ENCODE measurements at regions not wholly inside any gene's neighbourhood (a gene's known extent, or its start where the extent isn't known, plus 50 kb on each side); places are given as distances from the start of the nearest gene placed in this dataset.

DNA sequence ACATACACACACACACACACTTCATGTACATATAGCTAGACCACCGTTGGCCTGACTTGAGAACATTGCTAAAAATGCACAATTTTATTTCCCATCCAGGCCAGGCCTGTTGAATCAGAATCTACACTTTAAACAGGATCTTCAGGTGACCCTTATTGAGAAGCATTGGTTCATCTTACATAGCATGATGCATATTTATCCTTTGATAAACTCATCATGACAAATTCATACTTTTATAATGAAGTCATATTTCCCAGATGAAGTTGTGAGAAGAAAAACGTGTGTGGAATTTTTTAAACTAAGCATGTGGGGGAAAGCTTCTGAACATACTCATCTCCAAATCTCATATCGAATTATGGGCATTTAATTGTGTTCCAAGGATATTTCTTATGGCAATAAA, 877.7 kb downstream of the MRPL39 start:
- Histone ChIP-seq H3K79me2 (ENCODE audit: insufficient read depth, low read length) (no peaks in the 10 kb centered on the region), H3K36me3 (ENCODE audit: insufficient read depth, low read length) (no peaks in the 10 kb centered on the region), H3K27ac (ENCODE audit: low read depth, low read length) (no peak overlapping the region), H3K4me3 (ENCODE audit: insufficient read depth, low read length) (no peak overlapping the region), H2AFZ (ENCODE audit: low read length) (no peak overlapping the region), H4K20me1 (ENCODE audit: insufficient read depth, low read length) (no peaks in the 10 kb centered on the region), H3K4me2 (ENCODE audit: insufficient read depth, low read length) (no peak overlapping the region), H3K9me3 (ENCODE audit: low read depth, low read length) (peaks cover 6% of the 10 kb centered on the region), H3K4me1 (ENCODE audit: insufficient read depth, low read length) (no peaks in the 10 kb centered on the region), H3K27me3 (ENCODE audit: insufficient read depth, low read length) (no peaks in the 10 kb centered on the region)
- DNase-seq (ENCODE audit: insufficient read length, low spot score, missing footprints): no peak
- TF ChIP-seq CTCF (IDR thresholded peaks at IDR 0.05; ENCODE audit: extremely low read depth, low read depth, low read length): no peak

DNA sequence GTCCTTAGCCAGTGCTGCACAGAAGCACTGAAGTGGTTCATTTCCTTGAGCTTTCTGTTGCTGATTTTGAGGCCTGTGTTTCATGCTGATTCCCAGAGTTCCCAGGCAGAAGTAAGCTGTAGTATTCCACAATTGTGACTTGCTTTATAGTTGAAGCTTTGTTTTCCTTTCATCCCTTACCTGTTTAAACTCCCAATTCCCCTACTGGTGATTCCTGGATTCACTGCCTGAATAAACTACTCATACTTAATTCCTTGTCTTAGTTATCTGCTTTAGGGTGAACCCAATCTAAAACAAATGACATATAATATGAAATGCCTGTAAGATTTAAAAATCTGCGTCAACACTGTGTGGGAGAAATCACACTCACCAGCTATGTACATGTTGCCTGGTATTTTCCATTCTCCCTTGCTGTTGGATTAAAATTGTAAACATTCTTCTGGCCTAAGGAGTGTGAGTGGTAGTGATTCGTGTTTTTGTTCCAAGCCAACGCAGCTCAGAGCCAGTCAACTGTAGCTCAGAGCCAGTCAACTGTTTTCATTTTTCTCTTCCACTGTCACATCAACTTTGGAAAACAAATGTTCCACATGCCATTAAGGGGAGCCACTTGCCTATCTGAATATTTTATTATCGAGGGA, 879.4 kb downstream of the MRPL39 start:
- H3K4me3 ChIP-seq (ENCODE audit: insufficient read depth, low read length): no peak overlapping the region
- H3K27me3 ChIP-seq (ENCODE audit: insufficient read depth, low read length): no peaks in the 10 kb centered on the region
- no peaks in the 10 kb centered on the region for H3K36me3 ChIP-seq (ENCODE audit: insufficient read depth, low read length)
- peaks cover 5% of the 10 kb centered on the region for H3K9me3 ChIP-seq (ENCODE audit: low read depth, low read length)
- H3K27ac ChIP-seq (ENCODE audit: low read depth, low read length): no peak overlapping the region
- no peak overlapping the region for H3K4me2 ChIP-seq (ENCODE audit: insufficient read depth, low read length)
- no peak for DNase-seq (ENCODE audit: insufficient read length, low spot score, missing footprints)
- H3K79me2 ChIP-seq (ENCODE audit: insufficient read depth, low read length): no peaks in the 10 kb centered on the region
- no peaks in the 10 kb centered on the region for H3K4me1 ChIP-seq (ENCODE audit: insufficient read depth, low read length)
- H2AFZ ChIP-seq (ENCODE audit: low read length): no peak overlapping the region
- no peak for TF ChIP-seq CTCF (IDR thresholded peaks at IDR 0.05; ENCODE audit: extremely low read depth, low read depth, low read length)
- H4K20me1 ChIP-seq (ENCODE audit: insufficient read depth, low read length): no peaks in the 10 kb centered on the region

DNA sequence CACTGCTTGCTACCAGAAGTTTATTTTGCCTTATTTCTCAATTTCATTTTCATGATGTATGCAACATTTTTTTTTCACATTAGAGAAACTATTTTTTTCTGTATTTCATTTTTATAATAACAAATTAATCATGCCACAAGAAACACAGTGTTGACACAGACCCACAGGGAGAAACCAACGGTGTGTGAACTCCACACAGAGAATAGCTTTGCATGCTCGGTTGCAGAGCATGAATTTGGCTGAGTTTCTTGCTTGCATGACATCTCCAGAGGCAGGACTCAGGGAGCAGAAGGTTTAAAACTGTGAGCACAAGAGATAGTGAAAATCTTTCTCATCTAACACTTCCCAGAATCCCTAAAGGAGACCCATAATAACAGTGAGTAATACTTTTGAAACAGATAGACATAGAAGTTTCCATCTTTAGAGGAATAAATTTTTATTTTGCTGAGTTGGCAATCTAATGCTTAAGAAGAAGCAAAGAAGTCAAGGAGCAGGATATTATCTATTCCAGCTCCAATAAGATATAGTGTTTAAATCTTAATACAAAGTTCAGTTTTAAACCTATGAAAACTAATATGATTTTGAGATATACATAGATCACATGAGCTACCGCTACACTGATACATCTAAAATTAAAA, 890.9 kb downstream of the MRPL39 start:
- Histone ChIP-seq H3K27me3 (ENCODE audit: insufficient read depth, low read length) (no peaks in the 10 kb centered on the region), H3K27ac (ENCODE audit: low read depth, low read length) (no peak overlapping the region), H4K20me1 (ENCODE audit: insufficient read depth, low read length) (no peaks in the 10 kb centered on the region), H3K9me3 (ENCODE audit: low read depth, low read length) (peaks cover 6% of the 10 kb centered on the region), H3K79me2 (ENCODE audit: insufficient read depth, low read length) (no peaks in the 10 kb centered on the region), H3K36me3 (ENCODE audit: insufficient read depth, low read length) (no peaks in the 10 kb centered on the region), H3K4me2 (ENCODE audit: insufficient read depth, low read length) (no peak overlapping the region), H3K4me1 (ENCODE audit: insufficient read depth, low read length) (no peaks in the 10 kb centered on the region), H3K4me3 (ENCODE audit: insufficient read depth, low read length) (no peak overlapping the region), H2AFZ (ENCODE audit: low read length) (no peak overlapping the region)
- TF ChIP-seq CTCF (IDR thresholded peaks at IDR 0.05; ENCODE audit: extremely low read depth, low read depth, low read length): no peak
- no peak for DNase-seq (ENCODE audit: insufficient read length, low spot score, missing footprints)

- Histone ChIP-seq H3K4me1 (ENCODE audit: insufficient read depth, low read length) (no peaks in the 10 kb centered on the region), H3K9me3 (ENCODE audit: low read depth, low read length) (peaks cover 6% of the 10 kb centered on the region), H2AFZ (ENCODE audit: low read length) (no peak overlapping the region), H3K36me3 (ENCODE audit: insufficient read depth, low read length) (no peaks in the 10 kb centered on the region), H3K27me3 (ENCODE audit: insufficient read depth, low read length) (no peaks in the 10 kb centered on the region), H3K27ac (ENCODE audit: low read depth, low read length) (no peak overlapping the region), H3K4me2 (ENCODE audit: insufficient read depth, low read length) (no peak overlapping the region), H3K4me3 (ENCODE audit: insufficient read depth, low read length) (no peak overlapping the region), H4K20me1 (ENCODE audit: insufficient read depth, low read length) (no peaks in the 10 kb centered on the region), H3K79me2 (ENCODE audit: insufficient read depth, low read length) (no peaks in the 10 kb centered on the region)
- DNase-seq (ENCODE audit: insufficient read length, low spot score, missing footprints): no peak
- TF ChIP-seq CTCF (IDR thresholded peaks at IDR 0.05; ENCODE audit: extremely low read depth, low read depth, low read length): no peak
Measured at GRCh38 chr21:24714646-24715200, 892.6 kb downstream of the MRPL39 start.
